Naive B cell (primary cell): ENCODE measurements at regions not wholly inside any gene's neighbourhood (a gene's known extent, or its start where the extent isn't known, plus 50 kb on each side); places are given as distances from the start of the nearest gene placed in this dataset.
"Not testable (repeated sequence)": the region's sequence is repeated elsewhere in the genome, so short reads cannot be mapped to it uniquely, and the experiment has no call there.

Source experiments
- ATAC-seq, 2 donors: fragments of 150-1000 bp; cut with Tn5 transposase; 2 replicates each; pipeline ENCODE4 v1.10.0; 2021; ENCODE audit warnings: low read depth in 2 of 2, mild to moderate bottlenecking in 2 of 2, moderate library complexity in 2 of 2
- DNase-seq: peaks from one replicate; pipeline ENCODE4 v3.0.0; 2022
- H3K27ac Mint-ChIP-seq, 6 donors: one replicate each; pipeline ENCODE4 v1.8.0; 2020 to 2022; ENCODE audit warnings: mild to moderate bottlenecking in 6 of 6, mixed read lengths in 6 of 6, moderate library complexity in 5 of 6, inconsistent platforms in 2 of 6
- H3K27me3 Mint-ChIP-seq, 3 donors: one replicate each; pipeline ENCODE4 v1.8.0; 2021 to 2022; ENCODE audit warnings: mixed read lengths in 3 of 3, mild to moderate bottlenecking in 1 of 3
- H3K36me3 Mint-ChIP-seq, 2 donors: one replicate each; pipeline ENCODE4 v1.8.0; 2020 to 2022; ENCODE audit warnings: mixed read lengths in 2 of 2, inconsistent platforms in 1 of 2, mild to moderate bottlenecking in 1 of 2
- H3K4me1 Mint-ChIP-seq, 3 donors: one replicate each; pipeline ENCODE4 v1.8.0; 2020 to 2022; ENCODE audit warnings: mixed read lengths in 3 of 3, inconsistent platforms in 1 of 3, mild to moderate bottlenecking in 1 of 3, moderate library complexity in 1 of 3
- H3K4me3 Mint-ChIP-seq, 8 donors: one replicate each; pipeline ENCODE4 v1.8.0; 2020 to 2022; ENCODE audit warnings: mild to moderate bottlenecking in 8 of 8, mixed read lengths in 8 of 8, moderate library complexity in 8 of 8, inconsistent platforms in 2 of 8
- H3K9me3 Mint-ChIP-seq, 7 donors: one replicate each; pipeline ENCODE4 v1.8.0; 2020 to 2022; ENCODE audit warnings: mixed read lengths in 7 of 7, mild to moderate bottlenecking in 5 of 7, inconsistent platforms in 2 of 7, moderate library complexity in 1 of 7

DNA sequence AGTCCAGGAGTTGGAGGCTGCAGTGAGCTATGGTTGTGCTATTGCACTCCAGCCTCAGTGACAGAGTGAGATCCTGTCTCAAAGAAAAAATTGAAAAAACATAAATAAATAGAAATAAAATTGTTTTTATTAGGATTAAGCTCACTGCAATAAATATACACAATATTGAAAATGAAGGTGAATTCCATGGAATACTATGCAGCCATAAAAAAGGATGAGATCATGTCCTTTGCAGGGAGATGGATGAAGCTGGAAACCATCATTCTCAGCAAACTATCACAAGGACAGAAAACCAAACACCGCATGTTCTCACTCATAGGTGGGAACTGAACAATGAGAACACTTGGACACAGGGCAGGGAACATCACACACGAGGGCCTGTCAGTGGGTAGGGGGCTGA lies 207.6 kb downstream of the DEPDC1B start:
- H3K27ac Mint-ChIP-seq, ATAC-seq, H3K27me3 Mint-ChIP-seq, H3K36me3 Mint-ChIP-seq, H3K9me3 Mint-ChIP-seq, H3K4me3 Mint-ChIP-seq, DNase-seq: not testable (repeated sequence)
- peaks cover 27 to 39% (median 38%) of the 10 kb centered on the region in 3 donors for H3K4me1 Mint-ChIP-seq

DNA sequence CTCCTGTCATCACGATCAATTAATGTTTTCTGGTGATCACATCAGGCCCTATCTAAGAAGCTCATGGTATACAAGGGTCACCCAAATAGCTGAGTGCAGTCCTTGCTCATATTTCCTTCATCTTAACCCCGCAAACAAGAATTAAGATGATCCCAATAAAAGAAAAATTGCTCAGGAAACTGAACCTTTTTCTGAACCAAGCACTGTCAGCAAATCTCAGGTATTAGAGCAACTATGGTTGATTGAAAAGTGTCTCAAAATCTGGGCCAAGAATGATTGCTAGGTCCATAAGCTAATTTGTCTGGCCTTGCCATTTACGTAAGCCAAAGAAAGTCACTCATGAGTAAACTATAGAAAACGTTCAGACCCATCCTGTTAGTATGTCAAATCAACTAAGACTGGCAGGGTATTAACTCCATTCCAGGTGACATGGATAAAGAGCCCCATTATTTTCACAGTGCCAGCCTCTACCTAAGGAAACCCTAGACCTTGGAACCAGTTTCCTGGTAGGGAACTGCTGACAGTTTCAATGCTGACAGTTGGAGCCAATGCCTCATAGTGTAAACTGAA lies 209.3 kb downstream of the DEPDC1B start:
- no peak overlapping the region for H3K27ac Mint-ChIP-seq
- no peaks in the 10 kb centered on the region for H3K9me3 Mint-ChIP-seq
- ATAC-seq (no peak), DNase-seq (no peak)
- H3K4me3 Mint-ChIP-seq, result no peak overlapping the region
- H3K4me1 Mint-ChIP-seq, result peaks cover 23 to 28% (median 27%) of the 10 kb centered on the region in 3 donors
- no peaks in the 10 kb centered on the region for H3K27me3 Mint-ChIP-seq
- H3K36me3 Mint-ChIP-seq, result no peaks in the 10 kb centered on the region

DNA sequence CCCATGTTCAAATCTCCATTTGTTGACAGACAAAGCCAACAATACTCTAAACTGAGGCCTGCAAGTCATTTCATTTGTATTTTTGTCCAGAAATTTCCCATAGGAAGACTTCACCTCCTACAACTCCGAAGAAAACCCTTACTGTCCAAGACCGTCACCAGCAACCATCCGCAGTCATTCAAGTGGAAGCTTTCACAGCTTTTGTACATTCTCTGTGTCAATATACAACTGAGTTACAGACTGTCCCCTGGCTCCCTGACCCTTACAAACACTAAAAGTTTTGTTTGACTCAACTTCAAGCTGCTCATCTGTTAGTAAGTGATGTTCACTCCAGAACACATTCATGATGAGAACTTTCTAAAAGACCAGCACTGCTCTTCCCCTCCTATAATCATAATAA lies 210.1 kb downstream of the DEPDC1B start:
- no peak overlapping the region for H3K4me3 Mint-ChIP-seq
- ATAC-seq, result no peak
- no peaks in the 10 kb centered on the region for H3K27me3 Mint-ChIP-seq
- H3K36me3 Mint-ChIP-seq, result no peaks in the 10 kb centered on the region
- H3K9me3 Mint-ChIP-seq, result no peaks in the 10 kb centered on the region
- H3K27ac Mint-ChIP-seq, result peak overlapping the region in 1 of 6 donors; percentile 10
- H3K4me1 Mint-ChIP-seq, result peaks cover 20 to 21% (median 20%) of the 10 kb centered on the region in 3 donors
- DNase-seq, result no peak

DNA sequence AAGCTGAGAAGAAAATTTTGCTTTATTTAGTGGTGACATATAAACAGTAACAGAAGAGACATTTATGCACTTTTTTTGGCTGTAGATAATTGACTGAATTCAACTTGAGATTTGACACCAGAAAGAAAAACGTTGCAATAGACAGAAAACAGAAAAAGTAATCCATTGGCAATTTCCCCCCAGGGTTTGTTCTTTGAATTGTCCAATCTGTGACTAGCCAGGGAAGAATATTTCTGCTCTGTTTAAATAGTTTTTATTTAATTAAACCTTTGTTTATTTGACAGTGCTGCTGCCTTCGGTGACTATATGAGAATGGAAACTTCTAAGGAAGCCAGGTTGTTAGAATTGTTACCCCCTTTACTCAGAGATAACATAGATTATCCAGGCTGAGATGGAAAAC lies 210.6 kb downstream of the DEPDC1B start:
- Mint-ChIP-seq H3K27ac (no peak overlapping the region), H3K9me3 (no peaks in the 10 kb centered on the region), H3K27me3 (no peaks in the 10 kb centered on the region), H3K4me1 (peaks cover 15 to 16% (median 15%) of the 10 kb centered on the region in 3 donors), H3K36me3 (no peaks in the 10 kb centered on the region), H3K4me3 (no peak overlapping the region)
- no peak for DNase-seq
- no peak for ATAC-seq

DNA sequence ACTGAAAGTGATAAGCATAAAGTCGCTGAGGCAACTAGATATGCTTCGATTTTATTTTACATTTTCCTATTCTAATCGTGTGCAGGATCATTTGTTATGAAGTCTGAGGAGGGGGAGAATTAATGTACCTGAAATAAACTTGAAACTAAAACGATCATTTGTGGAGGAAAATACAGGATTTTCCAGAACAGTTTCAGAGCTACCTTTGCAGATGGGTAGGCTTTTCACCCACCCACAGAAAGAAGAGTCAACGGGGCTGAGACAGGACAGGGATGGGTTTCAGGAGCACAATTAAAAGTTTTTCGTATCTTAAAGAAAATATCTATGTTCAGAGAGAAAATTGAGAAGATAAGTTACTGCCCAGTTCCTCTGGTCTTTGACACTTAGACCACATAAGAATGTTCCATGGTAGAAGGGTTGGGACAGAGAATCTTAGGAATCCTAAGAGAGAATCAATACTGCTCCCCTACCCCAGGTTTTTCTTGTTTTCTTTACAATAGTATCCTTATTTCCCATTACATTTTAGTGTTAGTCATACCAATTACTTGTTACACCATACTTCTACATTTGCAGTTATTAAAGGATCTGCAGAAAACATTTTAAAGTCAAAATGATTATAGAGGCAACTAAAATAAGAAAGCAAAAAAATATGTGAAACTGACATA lies 211.4 kb downstream of the DEPDC1B start:
- Mint-ChIP-seq H3K4me1 (peaks cover 7 to 8% (median 7%) of the 10 kb centered on the region in 3 donors), H3K36me3 (no peaks in the 10 kb centered on the region), H3K4me3 (no peak overlapping the region), H3K27ac (no peak overlapping the region), H3K9me3 (no peaks in the 10 kb centered on the region), H3K27me3 (no peaks in the 10 kb centered on the region)
- ATAC-seq (no peak), DNase-seq (no peak)

DNA sequence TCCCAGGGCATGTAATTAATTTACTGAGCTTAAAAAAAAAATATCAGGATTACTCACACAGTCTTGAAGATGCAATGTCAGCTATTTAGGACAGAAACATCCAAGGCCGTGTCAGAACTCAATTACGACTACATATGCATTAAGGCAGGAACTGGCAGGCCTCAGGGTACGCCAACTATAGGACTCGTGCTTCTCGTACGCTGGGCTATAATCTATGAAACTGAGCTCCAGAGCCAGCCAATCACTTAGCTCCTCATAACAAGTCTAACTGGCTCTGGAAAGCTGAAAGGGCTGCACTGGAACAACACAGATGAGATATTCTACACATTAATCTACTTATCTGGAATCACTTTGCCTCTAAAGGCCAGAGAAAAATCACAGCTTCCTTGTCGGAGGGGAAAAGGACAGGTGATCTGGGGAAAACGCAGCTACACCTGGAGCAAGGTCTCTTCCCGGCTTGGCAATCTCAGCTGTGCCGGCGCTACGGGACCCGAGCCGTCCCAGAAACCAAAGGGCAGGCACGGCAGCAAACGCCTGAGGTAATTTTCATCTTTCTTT lies 212.0 kb downstream of the DEPDC1B start:
- Mint-ChIP-seq H3K9me3 (no peaks in the 10 kb centered on the region), H3K4me3 (no peak overlapping the region), H3K4me1 (peaks cover under 1 to 2% (median 2%) of the 10 kb centered on the region in 3 donors), H3K36me3 (no peaks in the 10 kb centered on the region), H3K27me3 (no peaks in the 10 kb centered on the region), H3K27ac (no peak overlapping the region)
- DNase-seq (no peak), ATAC-seq (no peak)

DNA sequence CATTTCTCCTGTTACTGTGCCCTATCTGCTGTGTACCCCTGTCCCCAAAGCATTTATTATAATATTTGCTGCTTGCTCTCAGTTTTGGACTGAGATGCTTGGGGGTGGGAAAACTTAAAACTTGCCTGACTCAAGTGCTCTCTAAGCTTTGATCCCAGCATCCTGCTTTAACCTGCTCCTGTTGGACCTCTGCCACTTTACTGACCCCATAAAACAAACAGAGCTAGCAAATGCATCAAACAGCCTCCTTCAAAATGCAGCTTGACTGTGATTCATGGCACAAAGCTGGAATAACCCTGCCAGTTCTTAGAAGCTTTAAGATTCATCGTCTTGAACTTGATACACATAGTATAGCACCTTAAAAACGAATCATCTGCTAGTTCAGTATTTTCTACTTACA lies 212.5 kb downstream of the DEPDC1B start:
- DNase-seq, result no peak
- Mint-ChIP-seq H3K9me3 (no peaks in the 10 kb centered on the region), H3K36me3 (no peaks in the 10 kb centered on the region), H3K27me3 (no peaks in the 10 kb centered on the region), H3K4me1 (no peaks in the 10 kb centered on the region), H3K4me3 (no peak overlapping the region), H3K27ac (peak overlapping the region in 1 of 6 donors; percentile 78)
- no peak for ATAC-seq

DNA sequence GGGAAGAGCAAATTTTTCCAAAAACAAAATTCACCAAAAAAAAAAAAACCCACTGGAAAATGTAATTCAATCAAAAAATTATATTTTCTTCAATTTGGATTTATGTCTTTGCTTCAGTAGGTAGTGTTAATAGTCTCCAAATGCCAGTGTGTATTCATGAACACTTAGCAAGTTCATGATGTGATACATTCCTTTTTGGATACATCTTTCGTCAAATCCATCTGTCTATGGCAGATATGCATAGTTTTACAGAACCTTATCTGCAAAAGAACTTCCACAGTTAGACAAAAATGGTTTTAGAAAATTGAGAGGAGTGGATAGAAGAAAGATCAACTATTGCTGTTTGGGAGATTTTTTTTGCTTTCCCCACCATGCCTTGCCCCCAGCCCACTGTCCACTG lies 214.6 kb downstream of the DEPDC1B start:
- Mint-ChIP-seq H3K9me3 (no peaks in the 10 kb centered on the region), H3K4me1 (peaks cover 0 to 7% (median 5%) of the 10 kb centered on the region in 3 donors), H3K27ac (no peak overlapping the region), H3K4me3 (no peak overlapping the region), H3K36me3 (no peaks in the 10 kb centered on the region), H3K27me3 (no peaks in the 10 kb centered on the region)
- DNase-seq, result no peak
- ATAC-seq, result no peak

DNA sequence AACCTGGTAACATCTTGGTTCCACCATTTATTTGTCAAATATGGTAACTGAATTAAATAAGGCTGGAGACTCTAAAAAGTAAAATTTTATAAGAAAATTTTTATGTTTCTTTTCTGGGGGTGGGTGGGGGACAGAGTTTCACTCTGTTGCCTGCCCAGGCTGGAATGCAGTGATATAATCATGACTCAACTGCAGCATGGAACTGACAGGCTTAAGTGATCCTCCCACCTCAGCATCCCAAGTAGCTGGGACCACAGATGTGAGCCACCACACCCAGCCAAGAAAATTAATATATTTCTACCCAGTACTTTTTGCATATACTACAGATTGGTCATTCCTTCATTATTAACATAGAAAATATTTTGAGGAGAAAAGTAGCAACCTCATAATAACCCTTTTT lies 216.9 kb downstream of the DEPDC1B start:
- Mint-ChIP-seq H3K4me3 (no peak overlapping the region), H3K4me1 (peaks cover 0 to 11% (median 7%) of the 10 kb centered on the region in 3 donors), H3K36me3 (no peaks in the 10 kb centered on the region), H3K27ac (no peak overlapping the region), H3K27me3 (no peaks in the 10 kb centered on the region), H3K9me3 (peaks cover 0 to 2% (median 0%) of the 10 kb centered on the region in 7 donors)
- ATAC-seq (no peak), DNase-seq (no peak)

DNA sequence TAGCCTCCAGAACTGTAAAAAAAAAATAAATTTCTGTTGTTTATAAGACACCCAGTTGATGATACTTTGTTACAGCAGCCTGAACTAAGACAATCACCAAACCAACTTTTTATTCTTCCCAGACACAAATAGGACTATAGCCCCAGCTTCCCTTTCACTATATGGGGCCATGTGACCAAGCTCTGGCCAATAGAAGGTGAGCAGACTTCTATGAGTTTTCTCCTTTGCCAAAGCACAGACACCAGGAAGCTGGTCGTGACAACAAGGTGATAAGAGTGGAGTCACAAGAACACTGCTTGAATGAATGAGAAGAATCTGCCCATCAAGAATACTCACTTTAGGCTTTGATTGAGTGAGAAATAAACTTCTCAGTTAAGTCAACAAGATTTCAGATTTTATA lies 217.7 kb downstream of the DEPDC1B start:
- H3K4me3 Mint-ChIP-seq, result no peak overlapping the region
- DNase-seq (no peak), ATAC-seq (peak in 1 of 2 donors; percentile 36)
- H3K27ac Mint-ChIP-seq, result peak overlapping the region in 1 of 6 donors; percentile 45
- H3K36me3 Mint-ChIP-seq, result no peaks in the 10 kb centered on the region
- H3K27me3 Mint-ChIP-seq, result no peaks in the 10 kb centered on the region
- H3K9me3 Mint-ChIP-seq, result peaks cover 0 to 2% (median 0%) of the 10 kb centered on the region in 7 donors
- peaks cover 0 to 11% (median 9%) of the 10 kb centered on the region in 3 donors for H3K4me1 Mint-ChIP-seq

DNA sequence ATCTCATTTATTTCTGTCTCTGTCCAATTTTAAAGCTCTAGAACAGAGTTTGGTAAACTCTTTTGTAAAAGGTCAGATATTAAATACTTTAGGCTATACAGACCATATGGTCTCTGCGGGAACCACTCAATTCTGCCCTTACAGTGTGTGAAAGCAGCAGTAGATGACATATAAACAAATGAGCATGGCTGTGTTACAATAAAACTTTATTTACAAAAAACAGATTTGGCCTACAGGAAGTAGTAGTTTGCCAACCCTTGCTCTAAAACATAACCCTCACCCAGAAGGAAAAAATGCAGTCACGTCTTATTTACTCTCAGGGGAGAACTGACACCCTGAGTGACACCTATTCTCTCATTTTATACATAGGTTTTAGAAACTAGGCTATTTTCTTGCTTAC lies 220.4 kb downstream of the DEPDC1B start:
- Mint-ChIP-seq H3K36me3 (peaks cover 5 to 8% of the 10 kb centered on the region in 2 donors), H3K4me1 (peaks cover 5 to 19% (median 14%) of the 10 kb centered on the region in 3 donors), H3K27me3 (no peaks in the 10 kb centered on the region), H3K4me3 (no peak overlapping the region), H3K9me3 (peaks cover 0 to 2% (median 0%) of the 10 kb centered on the region in 7 donors), H3K27ac (no peak overlapping the region)
- DNase-seq (no peak), ATAC-seq (no peak)

DNA sequence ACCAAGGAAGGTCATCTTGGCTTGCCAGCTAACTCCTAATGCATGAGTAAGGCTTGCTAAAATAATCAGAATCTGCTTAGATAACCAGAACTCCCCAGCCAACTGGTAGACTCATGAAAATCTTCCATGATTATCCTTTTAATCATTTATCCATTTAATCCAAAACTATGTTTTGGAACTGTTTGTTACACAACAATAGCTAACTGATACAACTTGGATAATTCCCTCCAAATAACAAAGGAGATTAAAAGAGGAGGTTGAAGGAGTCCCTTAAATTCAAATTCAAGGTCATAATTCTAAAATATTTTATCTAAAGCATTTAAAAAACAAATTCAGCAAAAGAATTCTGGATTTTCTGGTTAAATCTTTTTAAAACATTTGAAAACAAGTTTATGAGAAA lies 222.1 kb downstream of the DEPDC1B start:
- peaks cover 5 to 8% of the 10 kb centered on the region in 2 donors for H3K36me3 Mint-ChIP-seq
- ATAC-seq (no peak), DNase-seq (no peak)
- no peaks in the 10 kb centered on the region for H3K27me3 Mint-ChIP-seq
- H3K4me1 Mint-ChIP-seq, result peaks cover 12 to 30% (median 18%) of the 10 kb centered on the region in 3 donors
- peaks cover 0 to 2% (median 0%) of the 10 kb centered on the region in 7 donors for H3K9me3 Mint-ChIP-seq
- peak overlapping the region in 1 of 6 donors; percentile 8 for H3K27ac Mint-ChIP-seq
- no peak overlapping the region for H3K4me3 Mint-ChIP-seq

DNA sequence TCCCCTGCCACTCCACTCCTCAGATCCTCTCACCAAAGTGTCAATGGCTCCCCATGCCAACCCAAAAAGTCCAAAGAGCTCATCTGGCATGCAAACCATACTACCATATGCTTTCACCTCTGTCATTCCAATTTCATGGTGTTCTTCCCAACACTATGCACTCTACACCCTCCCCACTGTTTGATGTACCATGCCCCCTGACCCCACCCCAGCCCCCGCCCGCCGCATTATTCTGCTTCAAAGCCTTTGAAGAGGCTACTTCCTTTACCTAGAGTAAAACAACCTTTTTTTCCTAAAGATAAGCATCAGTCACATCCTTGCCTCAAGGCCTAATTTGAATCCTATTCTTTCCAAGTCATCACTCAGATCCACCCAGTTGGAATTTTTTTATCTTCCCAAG lies 226.3 kb downstream of the DEPDC1B start:
- H3K27me3 Mint-ChIP-seq, result peaks cover 0 to 3% (median 0%) of the 10 kb centered on the region in 3 donors
- peaks cover 5 to 17% of the 10 kb centered on the region in 2 donors for H3K36me3 Mint-ChIP-seq
- H3K4me3 Mint-ChIP-seq, result no peak overlapping the region
- DNase-seq, result no peak
- H3K27ac Mint-ChIP-seq, result peak overlapping the region in 1 of 6 donors; percentile 58
- peaks cover 0 to 15% (median 4%) of the 10 kb centered on the region in 7 donors for H3K9me3 Mint-ChIP-seq
- peaks cover 13 to 27% (median 18%) of the 10 kb centered on the region in 3 donors for H3K4me1 Mint-ChIP-seq
- ATAC-seq, result no peak

DNA sequence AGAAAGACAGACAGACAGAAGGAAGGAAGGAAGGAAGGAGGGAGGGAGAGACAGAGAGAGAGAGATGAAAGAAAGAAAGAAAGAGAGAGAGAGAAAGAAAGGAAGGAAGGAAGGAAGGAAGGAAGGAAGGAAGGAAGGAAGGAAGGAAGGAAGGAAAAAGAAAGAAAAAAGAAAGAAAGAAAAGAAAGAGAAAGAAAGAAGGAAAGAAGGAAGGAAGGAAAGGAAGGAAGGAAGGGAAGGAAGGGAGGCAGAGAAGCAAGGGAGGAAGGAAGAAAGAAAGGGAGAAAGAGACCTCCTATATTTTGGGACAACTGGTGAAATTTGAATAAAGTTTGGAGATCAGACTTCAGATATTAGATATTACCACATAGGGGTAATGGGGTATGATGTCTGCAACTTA lies 226.9 kb downstream of the DEPDC1B start:
- H3K27me3 Mint-ChIP-seq, H3K4me3 Mint-ChIP-seq, ATAC-seq, DNase-seq: not testable (repeated sequence)
- H3K27ac Mint-ChIP-seq, result peak overlapping the region in 1 of 6 donors; percentile 93
- H3K4me1 Mint-ChIP-seq, result peaks cover 13 to 22% (median 18%) of the 10 kb centered on the region in 3 donors
- peaks cover 5 to 21% of the 10 kb centered on the region in 2 donors for H3K36me3 Mint-ChIP-seq
- H3K9me3 Mint-ChIP-seq, result peaks cover 0 to 15% (median 4%) of the 10 kb centered on the region in 7 donors
